HG03066 (cell line): ENCODE measurements at regions not wholly inside any gene's neighbourhood (a gene's known extent, or its start where the extent isn't known, plus 50 kb on each side); places are given as distances from the start of the nearest gene placed in this dataset.

ENCODE experiments used
- ATAC-seq: cut with Tn5 transposase; IDR thresholded peaks from one replicate; pipeline ENCODE4 v1.9.1; 2021; ENCODE audit warnings: low read depth; ENCODE audit not compliant: unreplicated experiment

DNA sequence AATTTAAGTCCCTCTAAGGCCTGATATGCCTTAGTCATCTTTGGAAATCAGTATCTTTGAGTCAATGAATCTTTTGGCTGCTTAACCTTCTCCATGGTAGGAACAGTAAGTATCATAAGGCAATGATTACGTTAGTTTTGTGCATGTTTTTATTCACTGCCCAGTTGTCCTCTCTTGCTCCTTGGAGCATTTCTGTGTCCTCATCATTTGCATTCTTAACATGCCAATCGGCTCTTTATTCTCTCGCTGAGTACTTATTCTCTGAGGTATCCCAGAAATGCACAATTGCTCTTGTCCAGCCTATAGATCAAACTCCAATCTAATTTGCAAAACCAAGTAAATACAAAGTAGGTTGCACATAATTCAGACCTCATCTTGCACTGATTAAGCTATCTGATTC, 405.0 kb upstream of the IL12A start:
- no peak for ATAC-seq

DNA sequence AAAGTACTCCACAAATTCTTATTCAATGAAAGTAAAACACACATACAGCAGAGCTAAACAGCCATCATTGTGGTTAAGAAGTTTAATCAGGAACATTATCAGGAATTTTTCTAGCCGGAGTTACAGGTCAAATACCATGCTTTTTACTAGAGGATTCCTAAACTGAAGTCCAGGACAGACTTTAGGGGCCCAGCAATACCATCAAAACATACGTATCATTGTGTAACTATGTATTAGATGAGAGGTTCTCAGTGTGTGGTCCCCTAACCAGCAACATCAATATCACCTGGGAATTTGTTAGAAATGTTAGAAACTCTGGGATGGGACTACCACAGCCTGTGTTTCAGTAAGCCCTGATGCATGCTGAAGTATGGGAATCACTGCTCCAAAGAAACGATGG, 404.2 kb upstream of the IL12A start:
- no peak for ATAC-seq

DNA sequence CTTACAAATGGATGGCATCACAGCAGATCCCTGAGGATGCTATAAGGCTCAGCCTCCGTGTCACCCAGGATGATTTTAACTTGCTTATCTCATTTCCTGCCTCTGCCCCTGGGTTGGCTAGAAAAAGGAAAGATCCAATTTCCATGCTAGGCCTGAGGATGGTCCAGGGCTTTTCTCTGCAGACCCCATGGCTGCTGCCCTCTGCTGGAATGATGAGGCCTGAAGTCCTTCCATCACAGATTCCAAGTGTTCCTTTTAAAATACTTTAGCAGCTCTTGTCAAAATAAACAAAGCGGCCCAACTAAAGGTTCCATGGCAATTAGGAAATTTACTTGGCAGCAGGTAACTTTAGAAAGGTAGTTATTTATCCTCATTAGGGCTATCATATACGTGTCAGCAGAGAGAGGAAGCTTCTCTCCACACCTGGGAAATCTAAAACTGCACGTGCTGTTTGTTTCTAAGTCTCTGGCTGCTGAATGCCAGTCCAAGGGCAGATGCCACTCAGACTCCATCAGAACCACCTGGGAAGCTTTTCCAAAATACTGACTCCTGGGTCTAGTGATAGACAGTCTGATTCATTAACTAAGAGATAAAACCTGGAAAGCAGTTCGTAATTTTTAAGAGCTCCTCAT, 401.9 kb upstream of the IL12A start:
- no peak for ATAC-seq

DNA sequence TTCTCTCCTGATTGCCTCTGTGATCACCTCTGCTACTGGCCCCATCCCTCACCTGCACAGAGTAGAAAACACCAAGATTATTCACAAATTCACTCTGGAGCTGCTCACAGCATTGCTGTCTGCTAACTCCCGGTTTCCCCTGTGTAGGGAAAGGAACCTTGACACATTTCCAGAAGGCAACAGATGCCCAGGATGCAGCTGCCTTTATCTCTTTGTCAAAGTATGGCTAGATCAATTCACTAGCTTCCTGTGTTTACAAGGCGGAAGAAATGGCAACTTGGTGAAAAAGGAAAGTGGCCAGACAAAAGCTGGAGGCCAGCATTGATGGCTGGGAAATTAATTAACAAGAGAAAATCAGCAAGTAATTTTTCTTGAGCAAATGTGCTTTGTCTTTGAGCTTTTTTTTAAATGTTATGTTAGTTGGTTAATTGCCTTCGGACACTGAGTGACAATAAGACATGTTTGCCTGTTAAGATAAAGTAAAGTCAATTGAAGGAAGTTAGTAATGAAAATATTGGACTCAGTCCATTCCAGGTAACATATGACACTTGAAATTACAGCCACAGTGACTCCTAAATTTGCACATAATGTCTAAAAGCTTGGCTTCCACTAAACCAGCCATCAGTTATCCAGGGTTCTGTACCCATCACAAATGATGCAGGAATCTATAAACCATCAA, 394.6 kb upstream of the IL12A start:
- no peak for ATAC-seq

DNA sequence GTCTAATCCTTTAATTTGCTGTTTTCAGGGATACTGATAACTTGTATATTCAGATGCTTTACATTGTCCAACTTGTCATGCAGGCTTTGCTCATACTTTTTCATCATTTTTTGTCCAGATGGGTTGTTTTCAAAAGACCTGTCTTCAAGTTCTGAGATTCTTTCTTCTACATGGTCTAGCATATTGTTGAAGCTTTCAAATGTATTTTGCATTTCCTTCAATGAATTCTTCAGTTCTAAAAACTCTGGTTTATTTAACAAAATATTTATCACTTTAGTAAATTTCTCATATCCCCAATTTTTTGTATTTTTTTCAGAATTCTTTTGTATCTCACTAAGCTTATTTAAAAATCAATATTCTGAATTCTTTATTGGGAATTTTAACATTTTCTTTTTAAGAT, 388.3 kb upstream of the IL12A start:
- ATAC-seq, result no peak

DNA sequence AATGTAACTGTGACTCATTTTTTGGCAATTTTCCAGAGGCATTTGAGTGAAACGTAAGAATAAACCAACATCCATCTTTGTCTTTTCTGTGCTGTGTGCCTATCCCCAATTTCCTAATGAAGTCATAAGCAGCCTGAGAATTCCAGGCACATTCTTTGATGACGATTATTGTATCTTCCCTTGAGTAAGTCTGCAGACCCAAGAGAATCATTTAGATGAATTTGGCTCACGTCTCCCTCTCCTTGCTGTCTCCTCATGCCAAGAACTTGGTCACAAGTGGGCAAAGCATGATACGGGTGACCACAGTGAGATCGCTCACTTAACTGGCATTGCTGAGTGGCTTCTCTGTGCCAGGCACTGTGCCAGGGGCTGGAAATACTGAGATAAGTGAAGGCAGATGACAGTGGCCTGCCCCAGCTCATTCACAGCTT, 384.5 kb upstream of the IL12A start:
- ATAC-seq, result no peak

DNA sequence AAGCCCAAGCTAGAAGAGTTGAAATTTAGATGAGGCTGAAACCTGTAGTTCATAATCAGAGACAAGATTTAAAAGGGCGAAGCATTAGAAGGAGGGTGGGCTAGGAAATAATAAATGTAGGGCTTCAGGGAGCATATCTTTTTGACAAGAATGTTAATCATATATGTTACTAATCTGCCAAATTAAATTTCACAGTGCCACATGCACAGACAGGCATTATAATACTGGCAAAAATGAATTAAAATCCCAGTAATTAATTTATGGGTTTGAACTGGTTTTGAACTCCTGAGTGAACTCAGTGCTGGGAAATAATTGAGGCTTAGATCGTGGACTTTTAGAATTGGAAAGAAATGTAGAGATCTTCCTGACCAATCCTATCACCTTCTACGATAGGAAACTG, 383.5 kb upstream of the IL12A start:
- ATAC-seq, result no peak

DNA sequence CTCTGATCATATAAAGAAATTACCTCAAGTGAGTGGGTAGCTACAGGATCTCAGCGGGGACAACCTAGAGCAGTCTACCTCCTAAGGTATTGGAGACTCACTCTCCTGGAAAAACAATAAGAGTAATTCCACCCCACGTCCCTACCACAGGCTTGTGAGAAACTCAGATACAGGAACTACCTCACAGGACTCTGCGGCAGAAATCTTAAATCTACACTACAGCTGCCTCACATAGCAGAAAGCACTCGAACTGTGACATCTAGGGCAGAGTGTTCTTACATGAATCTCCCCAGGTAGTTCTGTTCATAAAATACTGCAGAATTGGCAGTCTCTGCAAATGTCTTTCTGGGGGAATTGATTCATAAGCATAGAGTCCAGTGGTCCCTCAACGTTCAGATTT, 382.9 kb upstream of the IL12A start:
- ATAC-seq, result no peak

DNA sequence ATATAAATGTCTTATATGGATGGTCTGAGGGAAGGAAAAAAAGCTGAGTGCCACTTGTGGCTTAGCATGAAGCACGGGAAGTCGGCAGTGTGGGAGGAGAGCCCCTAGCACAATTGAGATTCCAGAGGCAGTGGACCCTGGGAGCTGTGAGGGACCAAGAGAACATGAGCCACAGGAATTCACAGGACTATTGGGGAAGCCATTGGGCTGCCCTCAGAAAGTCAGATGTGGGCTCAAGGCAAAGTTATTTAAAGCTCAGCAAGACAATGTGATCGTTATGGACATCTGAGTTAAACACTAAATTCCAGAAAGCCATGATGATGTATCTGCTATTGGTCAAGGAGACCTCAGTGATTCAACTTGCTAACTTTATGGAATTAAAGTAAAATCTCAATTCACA, 380.8 kb upstream of the IL12A start:
- ATAC-seq, result no peak

DNA sequence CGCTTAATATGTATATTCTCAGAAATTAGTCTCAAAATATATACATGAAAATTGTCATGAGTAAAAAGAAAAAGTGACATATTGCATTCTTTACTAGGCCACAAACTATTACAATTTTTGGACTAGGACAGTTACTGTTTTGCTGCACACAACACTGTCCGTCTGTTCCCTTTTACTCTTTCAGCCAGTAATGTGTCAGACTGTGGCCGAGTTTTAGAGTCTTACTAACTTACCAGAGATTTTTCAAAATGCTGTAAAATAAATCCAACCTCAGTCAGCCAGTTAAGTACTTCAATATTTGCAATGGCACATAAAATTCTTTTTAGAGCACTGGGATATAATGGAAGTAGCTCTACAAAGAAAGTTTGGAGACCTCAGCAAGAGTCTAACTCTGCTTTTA, 380.3 kb upstream of the IL12A start:
- no peak for ATAC-seq

DNA sequence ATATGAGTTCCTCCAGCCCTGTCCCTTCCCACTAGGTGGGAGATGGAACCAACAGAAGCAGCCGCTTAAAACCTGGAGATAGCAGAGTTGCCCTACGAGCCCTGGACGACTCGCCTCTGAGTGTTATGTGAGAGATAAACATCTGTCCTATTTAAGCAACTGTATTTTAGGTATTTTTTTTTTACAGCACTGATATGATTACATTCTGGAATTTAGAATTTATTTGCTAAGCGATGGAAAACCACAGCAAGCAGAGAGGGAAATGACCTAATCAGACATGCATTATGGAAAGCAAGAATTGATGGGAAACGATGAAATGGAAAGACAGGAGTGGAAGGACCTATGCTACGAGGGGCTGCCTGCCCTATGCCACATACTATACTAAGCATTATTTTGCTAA, 379.0 kb upstream of the IL12A start:
- ATAC-seq, result no peak

DNA sequence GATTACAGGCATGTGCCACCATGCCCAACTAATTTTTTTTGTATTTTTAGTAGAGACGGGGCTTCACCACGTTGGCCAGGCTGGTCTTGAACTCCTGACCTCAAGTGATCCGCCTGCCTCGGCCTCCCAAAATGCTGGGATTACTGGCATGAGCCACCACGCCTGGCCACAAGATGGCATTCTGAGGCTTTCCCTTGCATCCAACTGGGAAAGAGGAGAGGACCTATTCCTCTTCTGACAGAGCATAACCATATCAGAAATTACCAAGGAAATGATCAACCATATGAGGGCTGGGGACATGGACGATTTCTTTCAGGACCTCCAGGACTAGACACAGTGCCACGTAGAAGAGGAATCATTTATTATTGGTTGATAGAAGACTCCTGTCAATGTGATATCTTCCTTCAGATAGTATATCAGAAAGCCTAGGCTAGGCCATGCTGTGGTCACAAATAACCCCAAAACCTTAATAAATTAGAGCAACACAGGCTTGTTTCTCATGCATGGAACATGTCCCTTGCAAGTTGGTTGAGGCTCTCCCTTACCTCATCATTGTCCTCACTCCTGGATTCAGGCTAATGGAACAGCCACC, 372.3 kb upstream of the IL12A start:
- ATAC-seq, result no peak

DNA sequence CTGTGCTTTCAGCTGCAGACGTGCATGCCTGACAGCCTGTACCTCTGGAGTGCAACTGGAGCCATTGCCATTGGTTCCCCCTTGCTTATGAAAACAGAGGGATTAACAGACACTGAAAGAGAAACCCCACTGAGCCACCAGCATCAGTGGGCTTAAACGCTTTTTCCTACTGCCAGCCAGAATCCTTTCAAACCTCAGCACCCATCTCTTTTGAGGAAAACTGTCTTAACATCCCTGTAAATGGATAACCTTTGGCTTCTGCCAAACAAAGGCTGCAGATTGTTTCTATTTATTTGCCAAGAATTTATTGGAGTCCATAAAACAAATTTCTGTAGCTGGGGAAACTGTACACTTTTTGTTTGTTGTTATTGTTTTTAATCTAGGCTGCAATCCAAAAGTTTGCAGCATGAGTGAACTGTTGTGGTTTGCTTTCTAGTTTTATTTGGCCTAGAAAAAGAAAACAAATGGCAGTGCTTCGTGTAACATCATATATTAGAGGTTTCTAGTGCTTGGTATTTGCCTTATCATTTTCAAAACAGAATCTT, 369.2 kb upstream of the IL12A start:
- no peak for ATAC-seq

DNA sequence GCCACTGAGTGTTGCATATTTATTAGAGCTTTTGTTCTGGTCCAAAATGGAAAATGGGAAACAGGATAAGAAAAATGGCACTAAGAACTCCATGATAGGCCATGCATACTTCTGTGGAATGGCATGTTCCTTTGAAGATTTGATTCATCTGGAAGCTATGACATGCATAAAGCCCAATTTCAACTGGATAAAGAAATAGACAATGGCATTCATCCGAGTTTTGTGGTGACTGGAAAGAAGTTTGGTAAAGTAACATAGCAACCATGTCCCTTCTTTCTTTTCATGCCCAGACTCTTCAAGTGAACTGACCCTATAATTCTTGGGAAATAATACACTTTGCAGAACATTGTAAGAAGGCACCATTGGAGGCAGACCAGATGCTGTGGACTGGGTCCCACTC, 368.4 kb upstream of the IL12A start:
- no peak for ATAC-seq

DNA sequence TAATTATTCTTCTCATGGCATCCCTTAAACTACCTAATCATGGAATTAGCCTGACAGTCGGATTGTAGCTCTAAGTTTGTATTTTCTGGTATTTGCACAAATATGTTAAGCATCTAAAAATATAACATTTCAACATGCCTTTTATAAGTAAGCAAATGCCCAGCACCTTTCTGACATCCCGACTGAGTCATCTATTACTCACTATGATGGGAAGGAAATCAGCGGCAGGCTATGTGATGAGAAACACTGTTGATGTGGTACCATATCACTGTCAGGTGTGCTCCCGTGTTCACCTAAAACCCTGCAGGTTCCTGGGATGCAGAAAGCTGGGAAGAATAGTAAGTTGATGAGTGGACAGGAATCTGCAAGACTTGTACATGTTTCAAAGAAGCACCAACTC, 367.8 kb upstream of the IL12A start:
- ATAC-seq, result no peak

DNA sequence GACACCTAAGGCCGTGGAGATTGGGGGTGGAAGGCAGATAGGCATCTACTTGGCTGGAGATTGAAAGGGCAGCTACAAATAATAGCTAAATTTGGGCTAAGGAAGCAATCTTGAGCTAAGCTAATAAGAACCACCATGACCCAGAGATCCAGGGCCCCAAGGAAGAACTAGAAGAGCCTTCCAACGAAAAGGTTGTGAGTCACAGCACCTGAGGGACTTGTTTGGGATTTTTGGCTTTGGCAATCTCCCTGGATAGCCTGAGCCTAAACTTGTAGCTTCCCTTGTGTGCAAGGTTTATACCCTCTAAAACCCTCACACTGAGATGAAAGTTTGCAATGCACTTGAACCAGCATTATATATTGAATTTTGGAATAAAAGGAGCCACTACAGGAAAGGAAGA, 364.0 kb upstream of the IL12A start:
- ATAC-seq, result no peak

DNA sequence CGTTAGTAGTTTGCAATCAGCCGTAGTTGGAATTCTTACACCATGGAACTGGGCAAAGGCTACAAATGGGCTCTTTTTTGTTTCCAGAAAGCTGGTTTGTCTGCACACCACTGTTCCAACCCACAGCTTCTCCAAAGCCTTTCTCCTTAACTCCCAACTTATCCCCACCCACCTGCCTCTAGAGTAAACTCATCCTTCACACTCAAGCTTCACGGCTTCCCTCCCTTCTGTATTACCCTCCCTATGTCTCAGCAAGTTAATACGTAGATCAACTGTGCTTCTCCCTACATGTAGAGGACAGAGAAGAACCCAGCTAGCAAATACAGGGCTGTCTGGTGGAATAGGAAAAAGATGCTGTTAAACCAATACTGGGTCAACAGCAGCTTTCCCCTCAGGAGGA, 363.0 kb upstream of the IL12A start:
- ATAC-seq, result no peak

DNA sequence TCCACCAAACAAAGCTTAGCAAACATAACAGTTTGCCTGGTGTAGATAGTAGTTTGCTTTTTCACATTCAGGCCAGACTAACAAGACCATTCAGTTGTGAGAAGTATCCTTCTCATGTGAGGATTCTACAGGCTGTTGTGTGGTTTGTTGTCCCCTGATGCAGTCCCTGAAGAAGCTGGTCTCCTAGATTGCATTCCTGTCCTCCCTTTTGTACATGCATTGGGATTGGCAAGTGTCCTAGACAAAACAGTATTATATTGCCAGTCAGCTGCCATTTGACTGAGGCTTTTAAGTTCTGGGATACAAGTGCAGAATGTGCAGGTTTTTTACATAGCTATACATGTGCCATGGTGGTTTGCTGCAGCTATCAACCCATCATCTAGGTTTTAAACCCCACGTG, 362.0 kb upstream of the IL12A start:
- ATAC-seq, result no peak

DNA sequence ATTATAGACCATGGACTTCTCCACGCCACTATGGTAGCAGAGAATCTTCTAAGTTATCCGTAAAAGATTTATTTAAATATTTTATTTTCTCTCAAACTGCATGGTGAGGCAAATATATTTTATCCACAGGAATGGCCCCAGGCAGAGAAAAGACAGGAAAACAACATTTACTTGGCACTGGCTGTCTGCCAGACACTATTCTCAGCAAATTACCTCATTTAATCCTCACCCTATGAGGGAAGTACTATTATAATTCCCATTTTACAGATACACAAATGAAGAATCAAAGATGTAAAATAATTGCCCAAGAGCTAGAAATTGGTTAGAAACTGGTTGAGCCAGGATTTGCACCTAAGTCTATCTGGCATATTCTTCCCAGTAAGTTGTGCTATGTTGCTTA, 361.4 kb upstream of the IL12A start:
- ATAC-seq, result no peak

DNA sequence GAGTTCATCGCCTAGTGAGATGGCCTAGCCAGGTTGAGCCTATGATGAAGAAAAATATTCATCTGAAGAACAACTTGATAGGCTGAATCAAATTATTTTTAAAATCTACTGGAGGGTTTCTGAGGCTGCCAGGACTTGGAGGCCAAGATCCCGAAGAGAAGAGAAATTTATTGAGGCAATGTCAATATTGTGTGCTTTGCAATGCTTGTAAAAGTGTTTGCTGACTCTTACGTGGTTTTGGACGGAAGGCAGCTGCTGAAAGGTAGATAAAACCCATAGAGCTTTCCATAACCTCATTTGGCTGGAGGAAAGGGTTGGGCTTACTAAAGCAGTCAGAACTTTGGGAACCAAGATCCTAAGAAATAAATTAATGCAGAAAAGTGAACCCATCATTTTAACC, 361.0 kb upstream of the IL12A start:
- ATAC-seq, result no peak

DNA sequence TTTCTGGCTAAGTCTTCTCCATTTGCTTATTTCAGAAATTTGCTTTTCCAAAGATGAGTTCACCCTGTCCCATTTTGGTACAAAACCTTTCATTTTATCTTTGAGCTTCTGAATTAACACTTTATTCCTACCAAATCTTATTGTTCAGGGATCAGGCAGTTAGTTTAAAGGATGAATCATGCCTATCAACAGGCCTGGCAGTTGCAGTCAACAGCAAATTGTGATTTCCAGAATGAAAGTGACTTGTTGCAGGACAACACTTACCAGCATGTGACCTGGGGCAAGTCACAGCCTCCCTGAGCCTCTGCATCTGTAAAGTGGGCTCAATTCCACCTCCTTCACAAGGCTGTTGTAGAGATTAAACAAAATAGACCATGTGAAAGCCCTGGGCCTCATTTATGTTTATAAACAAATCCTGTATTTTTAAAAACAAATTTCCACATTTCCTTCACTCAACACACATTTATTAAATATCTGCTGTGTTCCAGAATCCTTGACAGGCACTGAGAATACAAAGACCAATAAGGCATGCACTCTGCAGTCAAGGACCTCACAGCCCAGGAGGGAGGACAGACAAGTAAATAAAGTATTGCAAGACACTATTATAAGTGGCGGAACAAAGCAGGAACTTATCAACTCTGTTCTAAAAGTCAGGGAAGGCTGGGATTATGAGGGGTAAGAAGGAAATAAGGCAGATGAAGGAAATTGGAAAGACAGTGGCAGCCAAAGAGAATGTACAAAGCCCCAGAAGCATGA, 359.1 kb upstream of the IL12A start:
- ATAC-seq, result no peak
